Stimulated activated naive CD8-positive, alpha-beta T cell treated with anti-CD3 and anti-CD28 coated beads, Interleukin-15, amount 100 ng/mL, for 72 hours (primary cell): ENCODE measurements at regions not wholly inside any gene's neighbourhood (a gene's known extent, or its start where the extent isn't known, plus 50 kb on each side); places are given as distances from the start of the nearest gene placed in this dataset.
"Not testable (repeated sequence)": the region's sequence is repeated elsewhere in the genome, so short reads cannot be mapped to it uniquely, and the experiment has no call there.

Source experiments
- ATAC-seq: fragments of 150-1000 bp; cut with Tn5 transposase; 2 replicates; pipeline ENCODE4 v1.10.0; 2021; ENCODE audit warnings: mild to moderate bottlenecking, moderate library complexity
- DNase-seq, 2 donors: peaks; one replicate each; pipeline ENCODE4 v3.0.0; 2021 to 2022
- H3K27ac Mint-ChIP-seq, 2 donors: one replicate each; pipeline ENCODE4 v1.8.0; 2022; ENCODE audit warnings: mild to moderate bottlenecking in 2 of 2, mixed read lengths in 2 of 2, moderate library complexity in 2 of 2
- H3K27me3 Mint-ChIP-seq: one replicate; pipeline ENCODE4 v1.8.0; 2022; ENCODE audit warnings: mixed read lengths
- H3K4me1 Mint-ChIP-seq: one replicate; pipeline ENCODE4 v1.8.0; 2022; ENCODE audit warnings: mild to moderate bottlenecking, mixed read lengths
- H3K4me3 Mint-ChIP-seq, 2 donors: one replicate each; pipeline ENCODE4 v1.8.0; 2022; ENCODE audit warnings: mild to moderate bottlenecking in 2 of 2, mixed read lengths in 2 of 2, moderate library complexity in 1 of 2
- H3K9me3 Mint-ChIP-seq, 2 donors: one replicate each; pipeline ENCODE4 v1.8.0; 2022; ENCODE audit warnings: mixed read lengths in 2 of 2

DNA sequence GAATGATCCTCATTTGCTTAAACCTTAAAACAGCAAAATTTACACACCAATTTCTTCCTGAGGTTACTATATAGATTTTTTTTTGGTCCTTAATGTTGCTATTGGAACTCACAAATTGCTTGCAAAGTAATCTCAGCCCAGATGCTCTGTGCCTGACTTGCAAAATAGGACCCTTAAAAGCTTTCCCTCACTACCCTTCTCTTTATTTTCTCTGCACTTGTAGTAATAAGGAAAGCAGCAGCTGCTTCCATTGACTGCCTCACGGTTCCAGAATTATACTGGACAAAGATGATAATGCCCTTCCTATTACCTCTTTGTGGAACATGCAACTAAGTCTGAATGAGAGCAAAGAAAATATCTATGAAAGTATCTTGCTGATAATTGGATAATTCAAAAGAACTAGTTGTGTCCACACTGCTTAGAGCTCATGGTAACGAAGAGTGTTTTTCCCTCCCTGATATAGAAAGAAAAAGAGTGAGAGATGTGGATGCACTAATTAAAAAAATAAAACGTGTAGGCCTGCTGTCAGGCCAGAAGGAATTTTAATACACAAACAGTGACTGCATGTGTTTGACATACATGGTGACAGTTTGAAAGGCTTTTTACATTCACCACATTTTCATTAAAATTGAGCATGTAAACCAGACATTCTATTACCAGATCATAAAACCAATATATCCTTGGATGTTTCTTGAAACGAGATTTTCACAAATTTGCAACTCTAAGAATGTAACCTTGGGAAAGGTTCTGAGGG is 783.1 kb downstream of the GBE1 start:
- Mint-ChIP-seq H3K4me1 (no peaks in the 10 kb centered on the region), H3K27me3 (no peaks in the 10 kb centered on the region), H3K4me3 (no peak overlapping the region), H3K9me3 (peaks cover 17 to 21% of the 10 kb centered on the region in 2 donors), H3K27ac (no peak overlapping the region)
- ATAC-seq (no peak), DNase-seq (no peak)

DNA sequence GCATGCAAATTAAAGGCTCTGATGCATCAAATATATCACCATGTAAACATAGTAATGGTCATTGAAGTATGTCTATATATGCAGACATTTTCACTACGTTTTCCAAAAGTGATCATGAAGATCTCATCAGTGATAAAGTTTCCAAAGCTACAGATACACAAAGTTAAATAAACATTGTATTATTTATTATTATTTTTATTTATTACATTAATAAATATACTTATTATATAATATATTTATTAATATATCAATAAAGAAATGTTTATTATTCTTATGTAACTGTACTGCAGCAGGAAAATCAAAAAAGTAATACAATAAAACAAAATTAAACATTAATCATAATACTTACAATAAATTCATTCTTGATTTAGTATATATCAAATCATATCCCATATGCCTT is 791.2 kb downstream of the GBE1 start:
- H3K27me3 Mint-ChIP-seq: no peaks in the 10 kb centered on the region
- H3K4me3 Mint-ChIP-seq: no peak overlapping the region
- no peaks in the 10 kb centered on the region for H3K4me1 Mint-ChIP-seq
- H3K9me3 Mint-ChIP-seq: peaks cover 10 to 17% of the 10 kb centered on the region in 2 donors
- H3K27ac Mint-ChIP-seq: no peak overlapping the region
- DNase-seq (no peak), ATAC-seq (no peak)

DNA sequence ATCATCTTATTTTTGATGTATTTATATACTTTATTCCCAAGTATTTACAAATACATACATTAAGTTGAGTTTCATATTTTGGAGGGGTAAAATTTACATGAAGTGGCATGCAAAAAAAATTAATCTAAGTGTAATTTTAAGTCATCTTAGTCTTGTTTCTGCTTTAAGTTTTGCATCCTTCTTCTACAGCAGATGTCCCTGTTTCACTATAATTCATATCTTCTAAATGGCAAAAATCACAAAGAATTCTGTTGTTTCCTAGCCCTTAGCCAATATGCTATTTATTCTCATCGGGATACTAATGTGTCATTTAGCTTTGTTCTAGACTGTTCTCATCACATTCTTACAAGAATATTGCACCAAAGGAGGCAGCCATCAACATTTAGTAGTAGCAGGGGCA is 831.9 kb downstream of the GBE1 start:
- ATAC-seq (no peak), DNase-seq (no peak)
- Mint-ChIP-seq H3K4me3 (no peak overlapping the region), H3K9me3 (peaks cover 8 to 21% of the 10 kb centered on the region in 2 donors), H3K27me3 (no peaks in the 10 kb centered on the region), H3K27ac (no peak overlapping the region), H3K4me1 (no peaks in the 10 kb centered on the region)

DNA sequence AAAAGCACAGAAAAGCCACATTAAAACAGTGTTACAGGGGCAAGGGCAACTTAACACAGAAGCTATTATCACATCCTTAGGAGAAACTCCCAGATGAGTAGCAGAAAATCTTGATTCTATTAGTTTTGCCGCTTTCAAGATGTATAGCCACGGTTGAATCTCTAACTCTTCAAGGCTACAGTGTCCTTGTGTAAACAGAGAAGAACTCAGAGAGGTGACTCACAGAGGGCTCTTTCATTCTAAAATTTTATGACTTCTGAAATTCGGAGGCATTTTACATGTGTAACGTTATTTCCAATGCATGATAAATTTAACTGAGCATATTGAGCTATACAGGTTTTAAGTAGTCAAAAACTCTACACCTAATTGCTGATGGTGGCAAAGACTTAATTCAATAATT is 846.6 kb downstream of the GBE1 start:
- no peaks in the 10 kb centered on the region for H3K4me1 Mint-ChIP-seq

DNA sequence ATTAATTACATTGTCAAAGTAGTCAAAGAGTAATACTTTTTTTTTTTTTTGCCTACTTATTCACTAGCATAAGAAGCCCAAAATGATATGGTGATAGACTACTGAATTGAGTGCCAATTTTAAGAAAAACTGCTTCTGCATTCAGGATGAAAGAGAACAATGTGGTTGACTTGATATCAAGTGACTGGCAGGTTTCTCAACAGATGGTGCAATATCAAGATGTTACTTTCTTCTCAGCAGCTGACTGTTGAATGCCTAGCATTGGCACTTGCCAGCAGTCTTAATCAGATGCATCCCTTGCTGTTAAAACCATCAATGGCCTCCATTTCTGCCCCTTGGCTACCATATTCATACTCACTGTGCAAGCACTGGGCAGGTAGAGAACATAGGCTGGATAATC is 863.2 kb downstream of the GBE1 start:
- H3K4me1 Mint-ChIP-seq: no peaks in the 10 kb centered on the region
- no peak overlapping the region for H3K4me3 Mint-ChIP-seq
- peaks cover 9 to 10% of the 10 kb centered on the region in 2 donors for H3K9me3 Mint-ChIP-seq
- no peaks in the 10 kb centered on the region for H3K27me3 Mint-ChIP-seq
- no peak overlapping the region for H3K27ac Mint-ChIP-seq
- ATAC-seq (no peak), DNase-seq (no peak)

More for the DNA sequence above, 846.6 kb downstream of the GBE1 start:
- Mint-ChIP-seq H3K27me3 (no peaks in the 10 kb centered on the region), H3K4me3 (no peak overlapping the region), H3K27ac (no peak overlapping the region), H3K9me3 (peaks cover 4 to 5% of the 10 kb centered on the region in 2 donors)
- no peak for DNase-seq
- no peak for ATAC-seq

DNA sequence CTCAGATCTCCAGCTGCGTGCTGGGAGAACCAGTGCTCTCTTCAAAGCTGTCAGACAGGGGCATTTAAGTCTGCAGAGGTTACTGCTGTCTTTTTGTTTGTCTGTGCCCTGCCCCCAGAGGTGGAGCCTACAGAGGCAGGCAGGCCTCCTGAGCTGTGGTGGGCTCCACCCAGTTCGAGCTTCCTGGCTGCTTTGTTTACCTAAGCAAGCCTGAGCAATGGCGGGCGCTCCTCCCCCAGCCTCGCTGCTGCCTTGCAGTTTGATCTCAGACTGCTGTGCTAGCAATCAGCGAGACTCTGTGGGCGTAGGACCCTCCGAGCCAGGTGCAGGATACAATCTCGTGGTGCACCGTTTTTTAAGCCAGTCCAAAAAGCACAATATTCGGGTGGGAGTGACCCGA is 864.4 kb downstream of the GBE1 start:
- H3K27ac Mint-ChIP-seq, H3K4me3 Mint-ChIP-seq, DNase-seq, H3K27me3 Mint-ChIP-seq, ATAC-seq, H3K4me1 Mint-ChIP-seq: not testable (repeated sequence)
- peaks cover 9 to 10% of the 10 kb centered on the region in 2 donors for H3K9me3 Mint-ChIP-seq

DNA sequence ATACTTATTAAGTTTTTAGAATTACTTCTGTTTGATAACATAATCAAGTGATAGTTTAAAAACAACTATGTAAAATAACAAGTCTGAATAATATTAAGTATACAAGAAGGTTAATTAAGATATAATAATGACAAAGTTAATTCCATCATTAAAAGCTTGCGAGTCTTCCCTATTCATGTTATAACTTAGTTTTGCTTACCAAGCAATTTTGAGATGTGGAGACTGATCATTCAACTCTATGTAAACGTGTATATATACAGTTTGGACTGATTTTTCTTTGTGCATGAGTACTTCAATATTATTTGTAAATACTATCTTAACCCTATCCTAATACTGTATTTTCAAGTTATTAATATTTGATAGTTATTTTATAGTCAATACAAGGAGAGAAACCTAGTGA is 870.9 kb downstream of the GBE1 start:
- H3K4me3 Mint-ChIP-seq: no peak overlapping the region
- ATAC-seq (no peak), DNase-seq (no peak)
- H3K9me3 Mint-ChIP-seq: peaks cover 9 to 32% of the 10 kb centered on the region in 2 donors
- no peak overlapping the region for H3K27ac Mint-ChIP-seq
- H3K27me3 Mint-ChIP-seq: no peaks in the 10 kb centered on the region
- no peaks in the 10 kb centered on the region for H3K4me1 Mint-ChIP-seq

DNA sequence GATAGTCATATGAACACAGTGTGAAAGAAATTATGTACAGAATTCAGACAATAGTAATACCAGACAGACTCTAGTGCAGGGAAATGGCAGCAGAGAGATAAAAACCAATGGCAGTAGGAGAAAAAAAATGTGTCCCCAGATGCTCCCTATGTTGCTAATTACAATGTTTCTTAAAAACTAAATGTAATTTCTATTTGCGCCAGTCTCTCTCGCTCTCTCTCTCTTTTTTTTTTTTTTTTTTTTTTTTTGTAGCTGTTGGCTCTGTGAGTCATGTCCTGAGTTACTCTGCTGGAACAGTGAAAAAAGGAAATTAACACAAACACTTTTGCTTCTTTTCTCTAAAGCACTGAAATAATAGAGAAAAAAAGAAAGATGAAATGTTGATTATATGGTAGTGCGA is 871.9 kb downstream of the GBE1 start:
- DNase-seq (no peak), ATAC-seq (no peak)
- Mint-ChIP-seq H3K9me3 (peaks cover 8 to 32% of the 10 kb centered on the region in 2 donors), H3K4me1 (no peaks in the 10 kb centered on the region), H3K4me3 (no peak overlapping the region), H3K27ac (no peak overlapping the region), H3K27me3 (no peaks in the 10 kb centered on the region)

DNA sequence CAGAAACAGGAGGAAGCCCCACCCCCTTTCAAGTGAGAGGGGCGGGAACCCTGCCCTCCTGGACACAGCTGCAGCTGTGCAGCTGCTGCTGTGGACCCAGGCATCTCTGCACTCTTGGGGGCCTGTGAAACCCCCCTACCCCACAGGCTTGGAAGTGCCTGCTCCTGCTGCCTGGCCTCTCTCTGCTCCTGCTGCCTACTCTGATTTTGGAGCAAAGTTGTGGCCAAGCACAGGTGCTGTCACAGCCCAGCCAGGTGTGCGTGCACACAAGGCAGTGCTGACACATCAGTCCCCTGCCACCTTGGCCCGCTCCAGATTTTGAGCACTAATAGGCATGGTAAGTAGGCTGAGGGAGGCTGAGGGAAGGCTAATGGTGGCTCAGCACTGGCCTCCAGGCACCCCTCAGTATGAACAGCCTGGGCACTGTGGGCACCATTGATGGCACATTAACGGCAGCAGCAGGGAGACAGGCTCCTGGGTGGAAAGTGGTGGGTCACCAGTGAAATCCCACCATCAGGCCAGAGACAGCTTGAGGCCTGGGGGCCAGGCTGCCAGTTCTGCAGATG is 890.9 kb downstream of the GBE1 start:
- ATAC-seq (no peak), DNase-seq (no peak)
- no peak overlapping the region for H3K4me3 Mint-ChIP-seq
- no peaks in the 10 kb centered on the region for H3K27me3 Mint-ChIP-seq
- no peaks in the 10 kb centered on the region for H3K4me1 Mint-ChIP-seq
- H3K27ac Mint-ChIP-seq: no peak overlapping the region
- peaks cover 5 to 8% of the 10 kb centered on the region in 2 donors for H3K9me3 Mint-ChIP-seq

- no peak overlapping the region for H3K4me3 Mint-ChIP-seq
- ATAC-seq (no peak), DNase-seq (no peak)
- no peaks in the 10 kb centered on the region for H3K27me3 Mint-ChIP-seq
- H3K4me1 Mint-ChIP-seq: no peaks in the 10 kb centered on the region
- peaks cover 1 to 8% of the 10 kb centered on the region in 2 donors for H3K9me3 Mint-ChIP-seq
- H3K27ac Mint-ChIP-seq: peak overlapping the region in 1 of 2 donors; percentile 4
These were observed 906.0 kb downstream of the GBE1 start for GRCh38 chr3:80855482-80855881.

DNA sequence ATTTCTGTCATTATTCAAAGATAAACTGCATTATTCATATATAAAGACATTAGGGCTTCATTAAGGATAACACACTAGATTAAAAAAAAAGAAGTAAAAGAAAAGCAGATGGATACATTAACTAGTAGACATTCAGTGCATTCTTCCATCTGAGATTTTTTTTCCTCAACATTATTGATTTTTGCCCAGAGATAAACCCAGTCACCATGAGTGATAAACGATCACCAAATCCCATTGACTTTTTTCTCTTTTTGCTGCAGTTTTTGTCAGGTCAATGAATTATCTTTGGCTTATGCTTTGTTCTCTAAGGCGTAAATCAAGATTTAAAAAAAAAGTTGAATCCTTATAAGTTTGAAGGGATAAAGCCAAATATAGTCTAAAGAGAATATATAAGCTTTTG is 925.0 kb downstream of the GBE1 start:
- Mint-ChIP-seq H3K27ac (no peak overlapping the region), H3K4me1 (no peaks in the 10 kb centered on the region), H3K9me3 (peaks cover 0 to 5% of the 10 kb centered on the region in 2 donors), H3K27me3 (no peaks in the 10 kb centered on the region), H3K4me3 (no peak overlapping the region)
- no peak for DNase-seq
- ATAC-seq: no peak

GRCh38 chr3:80807577-80807976 is 953.9 kb downstream of the GBE1 start:
- no peak for ATAC-seq
- Mint-ChIP-seq H3K4me3 (no peak overlapping the region), H3K4me1 (no peaks in the 10 kb centered on the region), H3K27me3 (no peaks in the 10 kb centered on the region), H3K27ac (no peak overlapping the region), H3K9me3 (peaks cover 9 to 14% of the 10 kb centered on the region in 2 donors)
- no peak for DNase-seq

GRCh38 chr3:80806673-80807072 is 954.8 kb downstream of the GBE1 start:
- no peak overlapping the region for H3K27ac Mint-ChIP-seq
- DNase-seq: no peak
- no peaks in the 10 kb centered on the region for H3K27me3 Mint-ChIP-seq
- H3K9me3 Mint-ChIP-seq: peaks cover 9 to 21% of the 10 kb centered on the region in 2 donors
- ATAC-seq: no peak
- no peaks in the 10 kb centered on the region for H3K4me1 Mint-ChIP-seq
- no peak overlapping the region for H3K4me3 Mint-ChIP-seq

- no peak for DNase-seq
- Mint-ChIP-seq H3K9me3 (no peaks in the 10 kb centered on the region), H3K4me3 (no peak overlapping the region), H3K4me1 (no peaks in the 10 kb centered on the region), H3K27ac (no peak overlapping the region), H3K27me3 (no peaks in the 10 kb centered on the region)
- no peak for ATAC-seq
These were observed 972.5 kb downstream of the GBE1 start for GRCh38 chr3:80788914-80789313.

DNA sequence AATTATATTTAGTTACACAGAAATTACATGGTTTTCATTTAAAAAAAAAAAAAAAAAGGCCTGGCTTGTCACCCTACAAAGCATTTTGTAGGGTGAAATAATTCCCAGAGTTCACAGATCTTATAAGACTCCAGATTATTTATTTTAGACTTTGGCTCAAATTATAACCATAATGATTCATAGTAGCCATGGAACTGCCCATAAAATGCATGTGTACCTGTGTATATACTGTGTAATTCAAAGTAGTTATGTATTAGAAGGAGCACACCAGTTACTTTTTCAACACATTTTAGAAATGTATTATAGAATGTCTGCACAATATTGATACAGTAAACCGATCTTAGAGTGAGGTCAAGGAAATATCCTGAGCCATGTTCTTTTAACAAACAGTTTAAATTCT is 975.6 kb downstream of the GBE1 start:
- DNase-seq (no peak), ATAC-seq (no peak)
- H3K9me3 Mint-ChIP-seq: peaks cover 0 to 14% of the 10 kb centered on the region in 2 donors
- no peaks in the 10 kb centered on the region for H3K27me3 Mint-ChIP-seq
- H3K4me3 Mint-ChIP-seq: no peak overlapping the region
- H3K27ac Mint-ChIP-seq: no peak overlapping the region
- no peaks in the 10 kb centered on the region for H3K4me1 Mint-ChIP-seq

GRCh38 chr3:80785475-80785874 is 976.0 kb downstream of the GBE1 start:
- H3K4me3 Mint-ChIP-seq: no peak overlapping the region
- no peak for DNase-seq
- H3K9me3 Mint-ChIP-seq: peaks cover 0 to 14% of the 10 kb centered on the region in 2 donors
- H3K4me1 Mint-ChIP-seq: no peaks in the 10 kb centered on the region
- no peak overlapping the region for H3K27ac Mint-ChIP-seq
- H3K27me3 Mint-ChIP-seq: no peaks in the 10 kb centered on the region
- ATAC-seq: no peak
